HepG2 (cell line): ENCODE measurements at regions not wholly inside any gene's neighbourhood (a gene's known extent, or its start where the extent isn't known, plus 50 kb on each side); places are given as distances from the start of the nearest gene placed in this dataset.

ENCODE experiments used
- CHCHD3 ChIP-seq: sonication (generic); formaldehyde crosslinking; IDR thresholded peaks from 2 replicates; pipeline ENCODE4 v1.8.0; 2022; ENCODE audit warnings: mild to moderate bottlenecking, missing genetic modification reagents, moderate library complexity
- CHD4 ChIP-seq: fragments of 200-600 bp; sonication (generic); IDR thresholded peaks from 2 replicates; pipeline ENCODE4 v1.7.0; 2017; ENCODE audit warnings: mild to moderate bottlenecking, low read length, borderline replicate concordance
- EZH2 ChIP-seq: conservative IDR thresholded peaks from 2 replicates; pipeline ENCODE4 v1.6.1; 2012; ENCODE audit warnings: mild to moderate bottlenecking, low read depth, low read length, moderate library complexity
- JUN ChIP-seq: sonication (generic); formaldehyde crosslinking; IDR thresholded peaks from 2 replicates; pipeline ENCODE4 v1.4.0; 2020; ENCODE audit warnings: mild to moderate bottlenecking, missing genetic modification reagents
- MEF2D ChIP-seq: sonication (generic); formaldehyde crosslinking; IDR thresholded peaks from 2 replicates; pipeline ENCODE4 v1.5.1; 2020; ENCODE audit warnings: mild to moderate bottlenecking, missing genetic modification reagents
- MZF1 ChIP-seq: sonication (generic); formaldehyde crosslinking; IDR thresholded peaks from 2 replicates; pipeline ENCODE4 v1.8.1; 2023; ENCODE audit warnings: mild to moderate bottlenecking, missing genetic modification reagents, borderline replicate concordance
- PHB2 ChIP-seq: fragments of 450-650 bp; IDR thresholded peaks from 2 replicates; pipeline ENCODE4 v1.6.1; 2018; ENCODE audit not compliant: partially characterized antibody
- SNRNP70 ChIP-seq: fragments of 200-400 bp; formaldehyde crosslinking; IDR thresholded peaks from 2 replicates; pipeline ENCODE4 v1.6.1; 2017; ENCODE audit warnings: mild to moderate bottlenecking, low read depth, low read length, moderate library complexity
- TBX3 ChIP-seq: fragments of 450-650 bp; IDR thresholded peaks from 2 replicates; pipeline ENCODE4 v1.6.1; 2017; ENCODE audit warnings: antibody characterized with exemption, mild to moderate bottlenecking, inconsistent platforms, borderline replicate concordance
- TF ChIP-seq, protein P1 (sequence below): IDR thresholded peaks from 2 replicates; pipeline ENCODE4 v1.6.1; 2016
- TF ChIP-seq, protein P2 (sequence below): sonication (generic); formaldehyde crosslinking; IDR thresholded peaks from 2 replicates; pipeline ENCODE4 v1.5.0; 2020; ENCODE audit warnings: mild to moderate bottlenecking, missing genetic modification reagents, moderate library complexity
- TF ChIP-seq, protein P3 (sequence below): sonication (generic); formaldehyde crosslinking; IDR thresholded peaks from 2 replicates; pipeline ENCODE4 v1.4.0; 2020; ENCODE audit warnings: missing genetic modification reagents, borderline replicate concordance

DNA sequence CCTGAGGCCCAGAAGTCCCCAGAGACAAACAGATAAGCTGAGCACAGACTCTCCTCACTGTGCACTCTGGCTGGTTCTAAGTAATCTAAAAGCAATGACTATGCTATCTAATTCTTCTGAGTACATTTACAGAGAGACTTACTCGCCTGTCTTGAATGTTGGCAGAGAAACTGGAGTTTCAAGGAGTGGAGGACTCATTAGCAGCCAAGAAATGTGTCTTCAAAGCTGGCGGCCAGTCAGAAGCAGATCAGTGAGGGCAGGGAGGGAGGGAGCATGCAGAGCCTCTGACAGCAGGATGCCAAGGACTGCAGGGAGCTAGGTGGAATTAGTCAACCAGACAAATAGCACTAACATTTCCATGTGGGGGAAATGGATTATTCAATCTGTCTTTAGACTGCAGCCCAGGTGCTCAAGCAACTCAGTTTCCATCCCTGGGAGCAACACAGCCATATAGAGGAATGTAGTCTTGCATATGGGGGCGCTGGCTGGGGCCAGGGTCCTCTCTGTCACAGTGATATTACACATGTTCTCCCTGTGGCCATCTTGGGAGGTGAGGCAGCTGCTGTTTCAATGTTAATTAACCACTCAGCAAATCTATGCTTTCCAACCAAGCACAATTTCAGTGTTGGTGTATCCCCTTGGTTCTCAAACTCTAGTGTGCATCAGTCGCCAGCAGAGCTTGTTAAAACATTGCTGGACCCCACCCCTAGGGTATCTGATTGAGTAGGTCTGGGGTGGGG lies 97.9 kb downstream of the CCNA1 start:
- TF ChIP-seq JUN (CRISPR knock-in tag) (no peak), PHB2 (no peak), MEF2D (CRISPR knock-in tag) (no peak), MZF1 (CRISPR knock-in tag) (no peak), TBX3 (no peak), SNRNP70 (no peak), CHCHD3 (CRISPR knock-in tag) (no peak), CHD4 (no peak), EZH2 (no peak)
- TF ChIP-seq, protein P1, sequence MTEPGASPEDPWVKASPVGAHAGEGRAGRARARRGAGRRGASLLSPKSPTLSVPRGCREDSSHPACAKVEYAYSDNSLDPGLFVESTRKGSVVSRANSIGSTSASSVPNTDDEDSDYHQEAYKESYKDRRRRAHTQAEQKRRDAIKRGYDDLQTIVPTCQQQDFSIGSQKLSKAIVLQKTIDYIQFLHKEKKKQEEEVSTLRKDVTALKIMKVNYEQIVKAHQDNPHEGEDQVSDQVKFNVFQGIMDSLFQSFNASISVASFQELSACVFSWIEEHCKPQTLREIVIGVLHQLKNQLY: no peak
- TF ChIP-seq, protein P2, sequence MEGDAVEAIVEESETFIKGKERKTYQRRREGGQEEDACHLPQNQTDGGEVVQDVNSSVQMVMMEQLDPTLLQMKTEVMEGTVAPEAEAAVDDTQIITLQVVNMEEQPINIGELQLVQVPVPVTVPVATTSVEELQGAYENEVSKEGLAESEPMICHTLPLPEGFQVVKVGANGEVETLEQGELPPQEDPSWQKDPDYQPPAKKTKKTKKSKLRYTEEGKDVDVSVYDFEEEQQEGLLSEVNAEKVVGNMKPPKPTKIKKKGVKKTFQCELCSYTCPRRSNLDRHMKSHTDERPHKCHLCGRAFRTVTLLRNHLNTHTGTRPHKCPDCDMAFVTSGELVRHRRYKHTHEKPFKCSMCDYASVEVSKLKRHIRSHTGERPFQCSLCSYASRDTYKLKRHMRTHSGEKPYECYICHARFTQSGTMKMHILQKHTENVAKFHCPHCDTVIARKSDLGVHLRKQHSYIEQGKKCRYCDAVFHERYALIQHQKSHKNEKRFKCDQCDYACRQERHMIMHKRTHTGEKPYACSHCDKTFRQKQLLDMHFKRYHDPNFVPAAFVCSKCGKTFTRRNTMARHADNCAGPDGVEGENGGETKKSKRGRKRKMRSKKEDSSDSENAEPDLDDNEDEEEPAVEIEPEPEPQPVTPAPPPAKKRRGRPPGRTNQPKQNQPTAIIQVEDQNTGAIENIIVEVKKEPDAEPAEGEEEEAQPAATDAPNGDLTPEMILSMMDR: no peak
- TF ChIP-seq, protein P3, sequence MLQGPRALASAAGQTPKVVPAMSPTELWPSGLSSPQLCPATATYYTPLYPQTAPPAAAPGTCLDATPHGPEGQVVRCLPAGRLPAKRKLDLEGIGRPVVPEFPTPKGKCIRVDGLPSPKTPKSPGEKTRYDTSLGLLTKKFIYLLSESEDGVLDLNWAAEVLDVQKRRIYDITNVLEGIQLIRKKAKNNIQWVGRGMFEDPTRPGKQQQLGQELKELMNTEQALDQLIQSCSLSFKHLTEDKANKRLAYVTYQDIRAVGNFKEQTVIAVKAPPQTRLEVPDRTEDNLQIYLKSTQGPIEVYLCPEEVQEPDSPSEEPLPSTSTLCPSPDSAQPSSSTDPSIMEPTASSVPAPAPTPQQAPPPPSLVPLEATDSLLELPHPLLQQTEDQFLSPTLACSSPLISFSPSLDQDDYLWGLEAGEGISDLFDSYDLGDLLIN (CRISPR knock-in tag): no peak
